B cell (primary cell): ENCODE measurements at regions not wholly inside any gene's neighbourhood (a gene's known extent, or its start where the extent isn't known, plus 50 kb on each side); places are given as distances from the start of the nearest gene placed in this dataset.

ENCODE experiments used
- EZH2 ChIP-seq: IDR thresholded peaks from 2 replicates; pipeline ENCODE4 v1.6.1; 2012; ENCODE audit warnings: borderline replicate concordance, low read depth, mild to moderate bottlenecking, moderate library complexity, low read length; ENCODE audit not compliant: insufficient read depth, poor library complexity, severe bottlenecking
- TF ChIP-seq, protein P1 (sequence below): fragments of 200-600 bp; IDR thresholded peaks from one replicate; pipeline ENCODE4 v1.8.0; 2022; ENCODE audit warnings: antibody characterized with exemption, mild to moderate bottlenecking

DNA sequence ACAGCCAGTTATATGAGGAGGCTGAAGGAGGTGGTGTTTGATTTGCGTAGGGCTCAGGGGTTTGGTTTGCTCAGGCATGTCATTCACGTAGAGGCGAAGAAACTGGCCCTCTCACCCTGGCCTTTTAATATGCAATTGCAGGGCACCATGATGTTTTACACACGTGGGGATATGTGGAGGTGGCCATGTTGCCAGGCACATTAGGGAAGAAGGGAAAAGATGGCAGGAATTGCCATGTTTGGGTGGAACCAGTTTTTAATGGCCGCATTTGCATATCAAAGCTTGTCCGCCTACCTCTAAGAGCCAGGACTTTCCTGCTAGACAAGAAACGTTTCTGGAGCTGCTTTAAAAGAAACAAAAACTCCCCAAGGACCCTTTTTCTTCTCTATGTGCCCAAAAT lies 1483.7 kb upstream of the GOT2 start:
- TF ChIP-seq, protein P1, sequence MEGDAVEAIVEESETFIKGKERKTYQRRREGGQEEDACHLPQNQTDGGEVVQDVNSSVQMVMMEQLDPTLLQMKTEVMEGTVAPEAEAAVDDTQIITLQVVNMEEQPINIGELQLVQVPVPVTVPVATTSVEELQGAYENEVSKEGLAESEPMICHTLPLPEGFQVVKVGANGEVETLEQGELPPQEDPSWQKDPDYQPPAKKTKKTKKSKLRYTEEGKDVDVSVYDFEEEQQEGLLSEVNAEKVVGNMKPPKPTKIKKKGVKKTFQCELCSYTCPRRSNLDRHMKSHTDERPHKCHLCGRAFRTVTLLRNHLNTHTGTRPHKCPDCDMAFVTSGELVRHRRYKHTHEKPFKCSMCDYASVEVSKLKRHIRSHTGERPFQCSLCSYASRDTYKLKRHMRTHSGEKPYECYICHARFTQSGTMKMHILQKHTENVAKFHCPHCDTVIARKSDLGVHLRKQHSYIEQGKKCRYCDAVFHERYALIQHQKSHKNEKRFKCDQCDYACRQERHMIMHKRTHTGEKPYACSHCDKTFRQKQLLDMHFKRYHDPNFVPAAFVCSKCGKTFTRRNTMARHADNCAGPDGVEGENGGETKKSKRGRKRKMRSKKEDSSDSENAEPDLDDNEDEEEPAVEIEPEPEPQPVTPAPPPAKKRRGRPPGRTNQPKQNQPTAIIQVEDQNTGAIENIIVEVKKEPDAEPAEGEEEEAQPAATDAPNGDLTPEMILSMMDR = no peak
- no peak for TF ChIP-seq EZH2
